Transverse colon (tissue), 4 donors: ENCODE measurements at regions not wholly inside any gene's neighbourhood (a gene's known extent, or its start where the extent isn't known, plus 50 kb on each side); places are given as distances from the start of the nearest gene placed in this dataset.

Experiments
- DNase-seq: peaks from one replicate; pipeline ENCODE4 v3.0.0-alpha.2; 2019
- H3K27ac ChIP-seq, 4 donors: fragments of 200-600 bp; sonication (generic); 2 replicates each; pipeline ENCODE4 v1.5.1; 2016 to 2018; ENCODE audit warnings: inconsistent platforms in 4 of 4
- H3K27me3 ChIP-seq: fragments of 200-600 bp; sonication (generic); 2 replicates; pipeline ENCODE4 v1.5.1; 2017; ENCODE audit warnings: inconsistent platforms
- H3K36me3 ChIP-seq, 4 donors: fragments of 200-600 bp; sonication (generic); 2 replicates each; pipeline ENCODE4 v1.5.1; 2017 to 2019; ENCODE audit warnings: inconsistent platforms in 4 of 4
- H3K4me1 ChIP-seq, 4 donors: fragments of 200-600 bp; sonication (generic); 2 replicates each; pipeline ENCODE4 v1.5.1; 2017 to 2020; ENCODE audit warnings: inconsistent platforms in 4 of 4
- H3K4me3 ChIP-seq, 4 donors: fragments of 200-600 bp; sonication (generic); 1 replicate in 1 of 4; 2 replicates in 3 of 4; pipeline versions ENCODE4 v1.5.1 to v1.6.1; 2017 to 2019; ENCODE audit warnings: inconsistent platforms in 4 of 4
- H3K9me3 ChIP-seq, 2 donors: fragments of 200-600 bp; sonication (generic); 2 replicates each; pipeline ENCODE4 v1.5.1; 2017 to 2019; ENCODE audit warnings: inconsistent platforms in 2 of 2
- CTCF ChIP-seq, 5 experiments: fragments of 200-600 bp in 3 of 5; fragments of 450-650 bp in 2 of 5; sonication (generic) in 3 of 5; IDR thresholded peaks; 1 replicate in 2 of 5; 2 replicates in 3 of 5; pipeline ENCODE4 v1.5.1; 2016 to 2017; ENCODE audit warnings: antibody characterized with exemption in 5 of 5, inconsistent platforms in 3 of 5, mild to moderate bottlenecking in 2 of 5, moderate library complexity in 1 of 5
- EP300 ChIP-seq: sonication (generic); formaldehyde crosslinking; IDR thresholded peaks from one replicate; pipeline ENCODE4 v1.6.1; 2017; ENCODE audit warnings: antibody characterized with exemption, low read depth
- POLR2A ChIP-seq: fragments of 450-650 bp; IDR thresholded peaks from one replicate; pipeline ENCODE4 v1.6.1; 2016; ENCODE audit warnings: antibody characterized with exemption, mild to moderate bottlenecking, moderate library complexity
- POLR2AphosphoS5 ChIP-seq, 3 donors: sonication (generic); formaldehyde crosslinking; IDR thresholded peaks; one replicate each; pipeline ENCODE4 v1.6.1; 2016; ENCODE audit warnings: antibody characterized with exemption in 3 of 3
- WGBS, 2 donors: methylation state at CpG; one replicate each; pipeline ENCODE4 v1.1.5; 2018; ENCODE audit warnings: low coverage in 1 of 2; 5-methylcytosine and 5-hydroxymethylcytosine counted together
- in situ Hi-C, 4 donors: fragments of 200-750 bp; cut with MboI; loops; one replicate each; pipeline versions ENCODE4 v1.15.0 to v1.15.1; 2017; ENCODE audit warnings: low sequenced_read_pairs in 3 of 4, low pct_ligation_motif_present in 1 of 4, low pct_unique_long_range_greater_than_20kb in 1 of 4
- intact Hi-C: fragments of 100-400 bp; cut with DNase I; formaldehyde crosslinking; loops from one replicate; pipeline ENCODE4 v1.15.1; 2023; ENCODE audit warnings: low total_unique reads

GRCh38 chr17:71921796-71922195 lies 199.0 kb upstream of the SOX9 start:
- WGBS, 2 donors: 56 to 76% methylated on average over 2 of the region's 2 CpGs
- H3K27me3 ChIP-seq: no peaks in the 10 kb centered on the region
- no peak for DNase-seq
- H3K4me3 ChIP-seq: no peak overlapping the region
- no peaks in the 10 kb centered on the region for H3K9me3 ChIP-seq
- intact Hi-C loops: no loop called here
- H3K36me3 ChIP-seq: no peaks in the 10 kb centered on the region
- TF ChIP-seq EP300 (no peak), POLR2A (no peak), CTCF (IDR thresholded peaks at IDR 0.05) (no peak), POLR2AphosphoS5 (IDR thresholded peaks at IDR 0.05) (no peak)
- no peaks in the 10 kb centered on the region for H3K4me1 ChIP-seq
- H3K27ac ChIP-seq: no peak overlapping the region
- in situ Hi-C loops: no loop called here

- H3K27me3 ChIP-seq: no peaks in the 10 kb centered on the region
- no peaks in the 10 kb centered on the region for H3K4me1 ChIP-seq
- TF ChIP-seq POLR2A (no peak), CTCF (IDR thresholded peaks at IDR 0.05) (no peak), EP300 (no peak), POLR2AphosphoS5 (IDR thresholded peaks at IDR 0.05) (no peak)
- no peaks in the 10 kb centered on the region for H3K36me3 ChIP-seq
- H3K27ac ChIP-seq: no peak overlapping the region
- intact Hi-C loops (no loop called here), in situ Hi-C loops (no loop called here)
- H3K9me3 ChIP-seq: no peaks in the 10 kb centered on the region
- no peak for DNase-seq
- no peak overlapping the region for H3K4me3 ChIP-seq
Measured at GRCh38 chr17:71922439-71922838, 198.4 kb upstream of the SOX9 start.

DNA sequence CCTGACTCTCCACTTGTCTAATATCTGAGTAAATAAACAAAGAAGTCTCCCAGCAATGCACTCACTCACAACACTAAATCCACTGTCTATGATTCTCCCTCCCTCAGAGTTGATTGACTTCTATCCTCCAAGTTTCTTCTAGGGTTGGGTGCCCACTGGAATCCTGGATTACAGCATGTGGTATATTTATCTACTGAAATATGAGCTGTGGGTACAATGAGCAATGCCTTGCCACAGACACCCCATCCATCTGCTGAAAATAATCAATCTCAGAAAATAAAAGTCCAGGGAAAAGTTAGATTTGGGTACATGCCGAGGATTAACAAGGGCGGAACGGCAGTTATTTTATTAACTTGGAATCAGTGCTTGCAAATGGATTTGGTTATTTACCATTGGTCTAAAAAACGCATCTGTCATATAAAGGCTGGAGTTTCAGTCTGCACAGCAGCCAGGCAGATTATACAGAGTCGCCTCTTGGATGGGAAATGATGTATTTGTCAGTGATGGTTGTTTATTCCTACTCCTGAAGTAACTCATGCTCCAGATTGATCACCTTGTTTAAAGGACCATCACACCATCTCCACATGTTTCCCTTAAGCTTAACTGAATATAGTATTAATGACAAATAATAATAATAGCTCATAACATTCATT lies 193.9 kb upstream of the SOX9 start:
- H3K4me1 ChIP-seq: peaks cover 0 to 4% (median 0%) of the 10 kb centered on the region in 4 donors
- no peak for DNase-seq
- WGBS, 2 donors: 80 to 83% methylated on average over 5 of the region's 5 CpGs
- no peak for TF ChIP-seq POLR2AphosphoS5 (IDR thresholded peaks at IDR 0.05)
- TF ChIP-seq POLR2A: no peak
- intact Hi-C loops (no loop called here), in situ Hi-C loops (no loop called here)
- H3K9me3 ChIP-seq: no peaks in the 10 kb centered on the region
- H3K27ac ChIP-seq: no peak overlapping the region
- H3K4me3 ChIP-seq: no peak overlapping the region
- H3K27me3 ChIP-seq: no peaks in the 10 kb centered on the region
- no peaks in the 10 kb centered on the region for H3K36me3 ChIP-seq

DNA sequence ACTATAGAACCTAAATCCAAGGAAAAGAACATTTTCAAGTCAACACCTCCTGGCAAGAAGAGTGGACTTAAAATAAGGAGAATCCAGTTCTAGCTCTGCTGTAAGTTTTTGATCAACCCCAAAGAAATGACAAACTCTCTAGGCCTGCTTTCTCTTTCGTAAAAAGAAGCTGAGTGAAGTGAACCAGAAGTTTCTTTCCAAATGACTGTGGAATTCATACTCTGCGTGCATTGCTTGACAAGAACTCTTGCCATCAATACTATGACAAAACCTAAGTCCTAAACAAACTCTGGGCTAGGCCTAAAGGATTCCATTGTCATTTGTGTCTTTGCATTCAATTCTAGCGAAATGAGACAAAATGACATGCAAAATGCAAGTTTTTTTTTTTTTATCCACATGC lies 187.5 kb upstream of the SOX9 start:
- 77 to 78% methylated on average over 2 to 3 of the region's 3 CpGs for WGBS, 2 donors
- no peaks in the 10 kb centered on the region for H3K27me3 ChIP-seq
- no peaks in the 10 kb centered on the region for H3K36me3 ChIP-seq
- no peaks in the 10 kb centered on the region for H3K9me3 ChIP-seq
- DNase-seq: no peak
- H3K4me3 ChIP-seq: no peak overlapping the region
- no peak overlapping the region for H3K27ac ChIP-seq
- intact Hi-C loops: no loop called here
- in situ Hi-C loops: loop anchor here in 2 of 4 donors (10.0 kb wide), 2 partner anchors 59 to 61 kb away; no protein-coding TSS in a partner anchor
- H3K4me1 ChIP-seq: peaks cover 0 to 6% (median 0%) of the 10 kb centered on the region in 4 donors
- no peak for TF ChIP-seq POLR2A
- TF ChIP-seq EP300: no peak
- TF ChIP-seq CTCF (IDR thresholded peaks at IDR 0.05): no peak
- no peak for TF ChIP-seq POLR2AphosphoS5 (IDR thresholded peaks at IDR 0.05)

DNA sequence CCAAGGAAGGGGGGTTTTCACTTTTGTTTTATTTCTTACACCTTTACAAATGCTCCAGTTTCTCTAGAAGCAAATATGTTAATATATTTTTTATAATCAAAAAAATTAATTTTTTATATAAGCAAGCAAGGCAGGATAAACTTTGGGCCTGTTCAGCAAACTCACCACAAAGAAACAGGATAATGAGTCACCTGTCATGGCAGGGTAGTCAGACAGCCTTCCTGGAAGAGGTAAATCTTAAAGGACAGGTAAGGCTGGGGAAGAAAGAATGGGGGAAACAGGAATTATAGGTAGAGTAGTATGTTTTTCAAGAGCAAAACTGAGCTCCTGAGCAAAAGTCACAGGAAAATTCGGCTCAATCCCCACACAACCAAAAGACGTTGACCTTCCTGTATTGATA lies 186.3 kb upstream of the SOX9 start:
- Histone ChIP-seq H3K4me3 (no peak overlapping the region), H3K4me1 (peaks cover 0 to 6% (median 0%) of the 10 kb centered on the region in 4 donors), H3K27ac (no peak overlapping the region), H3K9me3 (no peaks in the 10 kb centered on the region), H3K27me3 (no peaks in the 10 kb centered on the region), H3K36me3 (no peaks in the 10 kb centered on the region)
- TF ChIP-seq CTCF (IDR thresholded peaks at IDR 0.05): no peak
- no peak for TF ChIP-seq POLR2A
- no peak for TF ChIP-seq EP300
- TF ChIP-seq POLR2AphosphoS5 (IDR thresholded peaks at IDR 0.05): no peak
- WGBS, 2 donors: 73 to 100% methylated on average over 2 of the region's 2 CpGs
- DNase-seq: no peak
- intact Hi-C loops (no loop called here), in situ Hi-C loops (loop anchor here in 2 of 4 donors (10.0 kb wide), 2 partner anchors 60 kb away; no protein-coding TSS in a partner anchor)
